ENCODE measurements at regions not wholly inside any gene's neighbourhood (a gene's known extent, or its start where the extent isn't known, plus 50 kb on each side); places are given as distances from the start of the nearest gene placed in this dataset.
"Not testable (repeated sequence)": the region's sequence is repeated elsewhere in the genome, so short reads cannot be mapped to it uniquely, and the experiment has no call there.

- TF ChIP-seq ZC3H10 (CRISPR knock-in tag; IDR thresholded peaks at IDR 0.05) = no peak
- no peak for TF ChIP-seq ESRRG (CRISPR knock-in tag; IDR thresholded peaks at IDR 0.05)
- no peak for TF ChIP-seq TCF4 (CRISPR knock-in tag; IDR thresholded peaks at IDR 0.05; ENCODE audit: borderline replicate concordance)
- no peak for TF ChIP-seq GLIS3 (CRISPR knock-in tag; IDR thresholded peaks at IDR 0.05)
- no peak for TF ChIP-seq PATZ1 (CRISPR knock-in tag; IDR thresholded peaks at IDR 0.05; ENCODE audit: borderline replicate concordance)
- TF ChIP-seq ISL1 (CRISPR knock-in tag; IDR thresholded peaks at IDR 0.05) = no peak
- no peak for TF ChIP-seq ZNF70 (CRISPR knock-in tag; IDR thresholded peaks at IDR 0.05)
- no peak for TF ChIP-seq CSRNP3 (CRISPR knock-in tag; IDR thresholded peaks at IDR 0.05)
- no peak for TF ChIP-seq ARNTL (CRISPR knock-in tag; IDR thresholded peaks at IDR 0.05; ENCODE audit: borderline replicate concordance, low read depth)
- TF ChIP-seq POU6F1 (CRISPR knock-in tag; IDR thresholded peaks at IDR 0.05; ENCODE audit: borderline replicate concordance, low read depth) = no peak
- no peak for TF ChIP-seq ZFP3 (CRISPR knock-in tag; IDR thresholded peaks at IDR 0.05)
- no peak for TF ChIP-seq ZNF8 (CRISPR knock-in tag; IDR thresholded peaks at IDR 0.05)
- no peak for TF ChIP-seq TSHZ2 (CRISPR knock-in tag; IDR thresholded peaks at IDR 0.05)
- no peak for TF ChIP-seq BACH2 (CRISPR knock-in tag; IDR thresholded peaks at IDR 0.05; ENCODE audit: borderline replicate concordance)
- TF ChIP-seq CREB5 (CRISPR knock-in tag; IDR thresholded peaks at IDR 0.05; ENCODE audit: low read depth) = no peak
- TF ChIP-seq CSDC2 (CRISPR knock-in tag; IDR thresholded peaks at IDR 0.05) = no peak
- no peak for TF ChIP-seq TOX (CRISPR knock-in tag; IDR thresholded peaks at IDR 0.05; ENCODE audit: borderline replicate concordance)
- TF ChIP-seq OSR1 (CRISPR knock-in tag; IDR thresholded peaks at IDR 0.05) = no peak
- TF ChIP-seq RARB (CRISPR knock-in tag; IDR thresholded peaks at IDR 0.05) = no peak
- no peak for ATAC-seq
These were observed 57.8 kb upstream of the LPAR1 start for GRCh38 chr9:111096051-111096450.

GRCh38 chr9:111095441-111095840, 57.2 kb upstream of the LPAR1 start:
- no peak for ATAC-seq
- no peak for TF ChIP-seq ZC3H10 (CRISPR knock-in tag; IDR thresholded peaks at IDR 0.05)

- ATAC-seq = peak; percentile 30; the same call in 2 of the 3 replicates
- TF ChIP-seq BACH2 (CRISPR knock-in tag; IDR thresholded peaks at IDR 0.05; ENCODE audit: borderline replicate concordance) (no peak), ARNTL (CRISPR knock-in tag; IDR thresholded peaks at IDR 0.05; ENCODE audit: borderline replicate concordance, low read depth) (no peak), ZC3H10 (CRISPR knock-in tag; IDR thresholded peaks at IDR 0.05) (no peak), GLIS3 (CRISPR knock-in tag; IDR thresholded peaks at IDR 0.05) (no peak)
These were observed 56.7 kb upstream of the LPAR1 start for GRCh38 chr9:111094958-111095357.

- ATAC-seq = peak; percentile 87
- TF ChIP-seq POU6F1 (CRISPR knock-in tag; IDR thresholded peaks at IDR 0.05; ENCODE audit: borderline replicate concordance, low read depth) (no peak), PPARA (CRISPR knock-in tag; IDR thresholded peaks at IDR 0.05; ENCODE audit: borderline replicate concordance) (no peak), BACH2 (CRISPR knock-in tag; IDR thresholded peaks at IDR 0.05; ENCODE audit: borderline replicate concordance) (no peak), TCF4 (CRISPR knock-in tag; IDR thresholded peaks at IDR 0.05; ENCODE audit: borderline replicate concordance) (no peak), ZNF565 (CRISPR knock-in tag; conservative IDR thresholded peaks at IDR 0.05; ENCODE audit: low read depth) (no peak), ZFP3 (CRISPR knock-in tag; IDR thresholded peaks at IDR 0.05) (no peak), ISL1 (CRISPR knock-in tag; IDR thresholded peaks at IDR 0.05) (no peak), PATZ1 (CRISPR knock-in tag; IDR thresholded peaks at IDR 0.05; ENCODE audit: borderline replicate concordance) (no peak)
These were observed 56.2 kb upstream of the LPAR1 start for GRCh38 chr9:111094433-111094924.

GRCh38 chr9:111092167-111092566, 53.9 kb upstream of the LPAR1 start:
- ATAC-seq = not testable (repeated sequence)

Data from SK-N-SH treated with all-trans-retinoic acid at 6 μM for 48 hours (cell line).